H9 (cell line): ENCODE measurements at regions not wholly inside any gene's neighbourhood (a gene's known extent, or its start where the extent isn't known, plus 50 kb on each side); places are given as distances from the start of the nearest gene placed in this dataset.

ENCODE experiments used
- DNase-seq: peaks from one replicate; pipeline ENCODE4 v3.0.0-alpha.2; 2017
- H2AFZ ChIP-seq: one replicate; pipeline ENCODE4 v1.6.1; 2013; ENCODE audit warnings: mild to moderate bottlenecking, low read length, control low read depth, moderate library complexity
- H2AK5ac ChIP-seq: 2 replicates; pipeline ENCODE4 v1.6.1; 2013; ENCODE audit warnings: low read length, control low read depth, mixed read lengths; ENCODE audit not compliant: insufficient read length
- H2BK120ac ChIP-seq: one replicate; pipeline ENCODE4 v1.6.1; 2013; ENCODE audit warnings: low read depth, mild to moderate bottlenecking, low read length, control low read depth, inconsistent platforms; ENCODE audit not compliant: poor library complexity, severe bottlenecking
- H2BK12ac ChIP-seq: 2 replicates; pipeline ENCODE4 v1.6.1; 2013; ENCODE audit warnings: low read length, control low read depth, mixed read lengths, low read depth; ENCODE audit not compliant: insufficient read length
- H2BK15ac ChIP-seq: 2 replicates; pipeline ENCODE4 v1.6.1; 2013; ENCODE audit warnings: low read depth, low read length, control low read depth
- H2BK20ac ChIP-seq: one replicate; pipeline ENCODE4 v1.6.1; 2013; ENCODE audit warnings: low read depth, mild to moderate bottlenecking, low read length, control low read depth, inconsistent platforms; ENCODE audit not compliant: poor library complexity, severe bottlenecking
- H2BK5ac ChIP-seq: 2 replicates; pipeline ENCODE4 v1.6.1; 2013; ENCODE audit warnings: low read length, control low read depth, mixed read lengths; ENCODE audit not compliant: insufficient read length
- H3K14ac ChIP-seq: 2 replicates; pipeline ENCODE4 v1.6.1; 2013; ENCODE audit warnings: low read length, control low read depth; ENCODE audit not compliant: insufficient read depth
- H3K18ac ChIP-seq: 2 replicates; pipeline ENCODE4 v1.6.1; 2013; ENCODE audit warnings: low read depth, mild to moderate bottlenecking, mixed read lengths, low read length, control low read depth; ENCODE audit not compliant: insufficient read length
- H3K23ac ChIP-seq: 2 replicates; pipeline ENCODE4 v1.6.1; 2013; ENCODE audit warnings: low read length, control low read depth, mixed read lengths, low read depth; ENCODE audit not compliant: insufficient read length
- H3K23me2 ChIP-seq: 2 replicates; pipeline ENCODE4 v1.6.1; 2013; ENCODE audit warnings: low read depth, mild to moderate bottlenecking, mixed read lengths, low read length, control low read depth; ENCODE audit not compliant: insufficient read length, poor library complexity, severe bottlenecking
- H3K27ac ChIP-seq: 2 replicates; pipeline ENCODE4 v1.5.1; 2013; ENCODE audit warnings: low read length, control low read depth, mixed read lengths, low read depth; ENCODE audit not compliant: insufficient read length
- H3K27me3 ChIP-seq: 2 replicates; pipeline ENCODE4 v1.6.1; 2013; ENCODE audit warnings: low read length, control low read depth, inconsistent platforms; ENCODE audit not compliant: insufficient read depth
- H3K4ac ChIP-seq: 2 replicates; pipeline ENCODE4 v1.6.1; 2013; ENCODE audit warnings: low read depth, mild to moderate bottlenecking, control low read depth, inconsistent platforms, low read length, moderate library complexity
- H3K4me1 ChIP-seq: 2 replicates; pipeline ENCODE4 v1.6.1; 2013; ENCODE audit warnings: low read length, control low read depth, inconsistent platforms; ENCODE audit not compliant: insufficient read depth
- H3K4me2 ChIP-seq: 2 replicates; pipeline ENCODE4 v1.6.1; 2013; ENCODE audit warnings: low read length, control low read depth, mixed read lengths; ENCODE audit not compliant: insufficient read length, insufficient read depth
- H3K56ac ChIP-seq: 2 replicates; pipeline ENCODE4 v1.6.1; 2013; ENCODE audit warnings: low read depth, mild to moderate bottlenecking, mixed read lengths, low read length, control low read depth; ENCODE audit not compliant: insufficient read length
- H3K79me1 ChIP-seq: 2 replicates; pipeline ENCODE4 v1.6.1; 2013; ENCODE audit warnings: low read depth, mild to moderate bottlenecking, moderate library complexity, low read length, control low read depth, inconsistent platforms; ENCODE audit not compliant: insufficient read depth, poor library complexity, severe bottlenecking
- H3K79me2 ChIP-seq: 2 replicates; pipeline ENCODE4 v1.6.1; 2013; ENCODE audit warnings: low read length, control low read depth, inconsistent platforms; ENCODE audit not compliant: insufficient read depth
- H3K9ac ChIP-seq: 2 replicates; pipeline ENCODE4 v1.6.1; 2013; ENCODE audit warnings: low read length, control low read depth, mixed read lengths; ENCODE audit not compliant: insufficient read length; ENCODE audit errors: extremely low read depth
- H3K9me3 ChIP-seq: one replicate; pipeline ENCODE4 v1.6.1; 2013; ENCODE audit warnings: low read depth, low read length, inconsistent platforms; ENCODE audit not compliant: control insufficient read depth
- H3T11ph ChIP-seq: one replicate; pipeline ENCODE4 v1.6.1; 2013; ENCODE audit warnings: mild to moderate bottlenecking, low read length, control low read depth, inconsistent platforms
- H4K20me1 ChIP-seq: one replicate; pipeline ENCODE4 v1.6.1; 2013; ENCODE audit not compliant: control insufficient read depth, insufficient read length, insufficient read depth
- H4K5ac ChIP-seq: 2 replicates; pipeline ENCODE4 v1.6.1; 2013; ENCODE audit warnings: low read depth, mild to moderate bottlenecking, mixed read lengths, low read length, control low read depth; ENCODE audit not compliant: insufficient read length
- H4K8ac ChIP-seq: replicated peaks from 2 replicates; pipeline ENCODE4 v1.6.1; 2013; ENCODE audit warnings: low read length, control low read depth, mixed read lengths, low read depth; ENCODE audit not compliant: insufficient read length
- H4K91ac ChIP-seq: 2 replicates; pipeline ENCODE4 v1.6.1; 2013; ENCODE audit warnings: low read depth, mild to moderate bottlenecking, moderate library complexity, mixed read lengths, low read length, control low read depth; ENCODE audit not compliant: insufficient read length
- H3K27ac Mint-ChIP-seq, 3 experiments: 2 replicates in 2 of 3; 3 replicates in 1 of 3; pipeline ENCODE4 v1.8.0; 2020 to 2021; ENCODE audit warnings: mixed read lengths in 3 of 3, mild to moderate bottlenecking in 1 of 3, moderate library complexity in 1 of 3
- H3K27me3 Mint-ChIP-seq: 2 replicates; pipeline ENCODE4 v1.8.0; 2021; ENCODE audit warnings: low read depth, mild to moderate bottlenecking, moderate library complexity, mixed read lengths
- H3K36me3 Mint-ChIP-seq, 3 experiments: 2 replicates in 2 of 3; 3 replicates in 1 of 3; pipeline ENCODE4 v1.8.0; 2020 to 2021; ENCODE audit warnings: low read depth in 3 of 3, mixed read lengths in 3 of 3; ENCODE audit not compliant: insufficient read depth in 1 of 3
- H3K4me1 Mint-ChIP-seq, 2 experiments: 2 replicates each; pipeline ENCODE4 v1.8.0; 2020; ENCODE audit warnings: mixed read lengths in 2 of 2
- H3K4me3 Mint-ChIP-seq, 2 experiments: 2 replicates in 1 of 2; 3 replicates in 1 of 2; pipeline ENCODE4 v1.8.0; 2020 to 2021; ENCODE audit warnings: mild to moderate bottlenecking in 2 of 2, mixed read lengths in 2 of 2, moderate library complexity in 1 of 2
- H3K9me3 Mint-ChIP-seq, 2 experiments: 2 replicates in 1 of 2; 3 replicates in 1 of 2; pipeline ENCODE4 v1.8.0; 2020; ENCODE audit warnings: mild to moderate bottlenecking in 2 of 2, mixed read lengths in 2 of 2, moderate library complexity in 1 of 2
- CTCF ChIP-seq: fragments of 200-600 bp; sonication (generic); conservative IDR thresholded peaks from 3 replicates; pipeline ENCODE4 v1.8.0; 2021; ENCODE audit warnings: antibody characterized with exemption, mild to moderate bottlenecking
- WGBS: extraction: QIAGEN DNeasy Blood & Tissue Kit; methylation state at CpG from one replicate; pipeline ENCODE4 v1.1.7; 2013; ENCODE audit warnings: missing lambda C conversion rate, low lambda C conversion rate, mixed read lengths; ENCODE audit not compliant: insufficient read length; ENCODE audit errors: extremely low coverage; 5-methylcytosine and 5-hydroxymethylcytosine counted together

- Histone ChIP-seq H2AFZ (no peak overlapping the region), H2AK5ac (no peak overlapping the region), H3K23me2 (no peaks in the 10 kb centered on the region), H2BK12ac (no peak overlapping the region), H3K4me1 (no peaks in the 10 kb centered on the region), H3K27me3 (no peaks in the 10 kb centered on the region), H2BK15ac (no peak overlapping the region), H3K9me3 (no peaks in the 10 kb centered on the region), H4K20me1 (no peaks in the 10 kb centered on the region), H3K27ac (no peak overlapping the region), H3K56ac (no peak overlapping the region), H4K8ac (no peak overlapping the region), H3K14ac (no peak overlapping the region), H3K79me2 (no peaks in the 10 kb centered on the region), H3K23ac (no peak overlapping the region), H2BK20ac (no peak overlapping the region), H3T11ph (no peak overlapping the region), H4K5ac (no peak overlapping the region), H3K18ac (no peak overlapping the region), H3K4ac (no peak overlapping the region), H3K4me2 (no peak overlapping the region), H2BK120ac (no peak overlapping the region), H3K79me1 (no peaks in the 10 kb centered on the region), H4K91ac (no peak overlapping the region), H3K9ac (no peak overlapping the region), H2BK5ac (no peak overlapping the region)
- H3K27me3 Mint-ChIP-seq = no peaks in the 10 kb centered on the region
- peaks cover 4% of the 10 kb centered on the region in 2 experiments for H3K4me1 Mint-ChIP-seq
- no peak for TF ChIP-seq CTCF
- DNase-seq = no peak
- peaks cover 25 to 33% of the 10 kb centered on the region in 2 experiments for H3K9me3 Mint-ChIP-seq
- no peak overlapping the region for H3K27ac Mint-ChIP-seq
- H3K36me3 Mint-ChIP-seq = peaks cover 0 to 30% (median 10%) of the 10 kb centered on the region in 3 experiments; a peak in 5 of 7 replicates
- H3K4me3 Mint-ChIP-seq = no peak overlapping the region
- no CpG with 5 or more reads among the region's 6 CpGs for WGBS
Observed at GRCh38 chr5:35294017-35294416, 63.7 kb upstream of the PRLR start.
